Smooth muscle cell (in vitro differentiated cells): ENCODE measurements at regions not wholly inside any gene's neighbourhood (a gene's known extent, or its start where the extent isn't known, plus 50 kb on each side); places are given as distances from the start of the nearest gene placed in this dataset.

ENCODE experiments used
- DNase-seq: peaks from one replicate; lab custom pipeline; 2025; ENCODE audit not compliant: unreplicated experiment; lab: John Stamatoyannopoulos, UW
- H2AFZ ChIP-seq: fragments of 200-600 bp; sonication (generic); 2 replicates; pipeline ENCODE4 v1.6.0; 2016; ENCODE audit warnings: antibody characterized with exemption, low read depth, mild to moderate bottlenecking
- H3F3A ChIP-seq: fragments of 200-600 bp; sonication (generic); 2 replicates; pipeline ENCODE4 v1.6.0; 2017; ENCODE audit warnings: antibody characterized with exemption, low read depth
- H3K27ac ChIP-seq: fragments of 200-600 bp; sonication (generic); 2 replicates; pipeline ENCODE4 v1.5.1; 2016; ENCODE audit warnings: low read depth, mild to moderate bottlenecking
- H3K27me3 ChIP-seq: fragments of 200-600 bp; sonication (generic); 2 replicates; pipeline ENCODE4 v1.6.1; 2016; ENCODE audit warnings: low read depth, mild to moderate bottlenecking
- H3K36me3 ChIP-seq: fragments of 200-600 bp; sonication (generic); 2 replicates; pipeline ENCODE4 v1.5.1; 2016; ENCODE audit warnings: low read depth
- H3K4me1 ChIP-seq: fragments of 200-600 bp; sonication (generic); 2 replicates; pipeline ENCODE4 v1.5.1; 2016; ENCODE audit warnings: low read depth
- H3K4me2 ChIP-seq: fragments of 200-600 bp; sonication (generic); 2 replicates; pipeline ENCODE4 v1.6.0; 2016; ENCODE audit warnings: mild to moderate bottlenecking
- H3K4me3 ChIP-seq: fragments of 200-600 bp; sonication (generic); 2 replicates; pipeline ENCODE4 v1.5.1; 2016; ENCODE audit warnings: mild to moderate bottlenecking
- H3K79me2 ChIP-seq: fragments of 200-600 bp; sonication (generic); 2 replicates; pipeline ENCODE4 v1.6.0; 2016; ENCODE audit warnings: low read depth, mild to moderate bottlenecking
- H3K9ac ChIP-seq: fragments of 200-600 bp; sonication (generic); 2 replicates; pipeline ENCODE4 v1.6.0; 2016; ENCODE audit warnings: low read depth
- H3K9me3 ChIP-seq: fragments of 200-600 bp; sonication (generic); replicated peaks from 2 replicates; pipeline ENCODE4 v1.5.1; 2016; ENCODE audit warnings: low read depth
- H4K20me1 ChIP-seq: fragments of 200-600 bp; sonication (generic); 2 replicates; pipeline ENCODE4 v1.6.0; 2016; ENCODE audit warnings: low read depth
- CTCF ChIP-seq: fragments of 200-600 bp; sonication (generic); IDR thresholded peaks from 2 replicates; pipeline ENCODE4 v1.5.1; 2017; ENCODE audit warnings: borderline replicate concordance, mild to moderate bottlenecking, antibody characterized with exemption; ENCODE audit not compliant: insufficient read depth, poor library complexity, severe bottlenecking
- WGBS: methylation state at CpG from one replicate; pipeline ENCODE4 v1.1.7; 2016; ENCODE audit warnings: low lambda C conversion rate; 5-methylcytosine and 5-hydroxymethylcytosine counted together

GRCh38 chr10:34001087-34001580 is 666.7 kb upstream of the NRP1 start:
- 51% methylated on average over 5 of the region's 5 CpGs for WGBS
- Histone ChIP-seq H3K4me1 (peaks cover 3% of the 10 kb centered on the region), H3K27ac (no peak overlapping the region), H3F3A (no peaks in the 10 kb centered on the region), H3K9me3 (no peaks in the 10 kb centered on the region), H3K36me3 (no peaks in the 10 kb centered on the region), H2AFZ (no peak overlapping the region), H3K4me2 (no peak overlapping the region), H3K9ac (no peak overlapping the region), H3K79me2 (no peaks in the 10 kb centered on the region), H3K27me3 (no peaks in the 10 kb centered on the region), H3K4me3 (no peak overlapping the region), H4K20me1 (no peaks in the 10 kb centered on the region)
- TF ChIP-seq CTCF: no peak
- no peak for DNase-seq

GRCh38 chr10:33993917-33994316 is 659.5 kb upstream of the NRP1 start:
- no peaks in the 10 kb centered on the region for H3K4me1 ChIP-seq
- no peaks in the 10 kb centered on the region for H3K27me3 ChIP-seq
- no peak for TF ChIP-seq CTCF
- no peak overlapping the region for H2AFZ ChIP-seq
- no peak overlapping the region for H3K9ac ChIP-seq
- no peaks in the 10 kb centered on the region for H3K79me2 ChIP-seq
- no peak overlapping the region for H3K4me3 ChIP-seq
- no peak overlapping the region for H3K27ac ChIP-seq
- H3K4me2 ChIP-seq: no peak overlapping the region
- H3F3A ChIP-seq: no peaks in the 10 kb centered on the region
- no peaks in the 10 kb centered on the region for H3K9me3 ChIP-seq
- 98% methylated on average over 5 of the region's 5 CpGs for WGBS
- DNase-seq: no peak
- no peaks in the 10 kb centered on the region for H4K20me1 ChIP-seq
- no peaks in the 10 kb centered on the region for H3K36me3 ChIP-seq

GRCh38 chr10:33991924-33992323 is 657.5 kb upstream of the NRP1 start:
- Histone ChIP-seq H4K20me1 (no peaks in the 10 kb centered on the region), H3K4me3 (no peak overlapping the region), H3K4me2 (no peak overlapping the region), H3K36me3 (no peaks in the 10 kb centered on the region), H3K9me3 (no peaks in the 10 kb centered on the region), H2AFZ (no peak overlapping the region), H3F3A (no peaks in the 10 kb centered on the region), H3K4me1 (no peaks in the 10 kb centered on the region), H3K27me3 (no peaks in the 10 kb centered on the region), H3K79me2 (no peaks in the 10 kb centered on the region), H3K9ac (no peak overlapping the region), H3K27ac (no peak overlapping the region)
- 89% methylated on average over 3 of the region's 3 CpGs for WGBS
- no peak for DNase-seq
- no peak for TF ChIP-seq CTCF

- Histone ChIP-seq H3K4me3 (no peak overlapping the region), H3K9me3 (no peaks in the 10 kb centered on the region), H3K4me1 (no peaks in the 10 kb centered on the region), H3F3A (no peaks in the 10 kb centered on the region), H3K27me3 (no peaks in the 10 kb centered on the region), H3K27ac (no peak overlapping the region), H3K36me3 (no peaks in the 10 kb centered on the region), H3K4me2 (no peak overlapping the region), H4K20me1 (no peaks in the 10 kb centered on the region), H3K79me2 (no peaks in the 10 kb centered on the region), H2AFZ (no peak overlapping the region), H3K9ac (no peak overlapping the region)
- no peak for TF ChIP-seq CTCF
- DNase-seq: no peak
- WGBS: 93% methylated on average over 4 of the region's 4 CpGs
Observed at GRCh38 chr10:33986515-33986914, 652.0 kb upstream of the NRP1 start.
